Endothelial cell of umbilical vein (primary cell): ENCODE measurements at regions not wholly inside any gene's neighbourhood (a gene's known extent, or its start where the extent isn't known, plus 50 kb on each side); places are given as distances from the start of the nearest gene placed in this dataset.

Source experiments
- BruUV-seq: library from RNA; stranded (reverse); fragments of 400-500 nt; replicated peaks from 2 replicates; lab custom pipeline; 2021; lab: Mats Ljungman, UMichigan
- CTCF ChIA-PET: fragments of 300-600, 350-600 bp; sonication (Branson Sonifier 250); formaldehyde crosslinking; loops from one replicate; lab custom pipeline; 2021; ENCODE audit warnings: antibody characterized with exemption, inconsistent platforms; lab: Charles Lee
- POLR2A ChIA-PET: fragments of 300-600, 350-600 bp; sonication (Branson Sonifier 250); formaldehyde crosslinking; loops from one replicate; lab custom pipeline; 2021; ENCODE audit warnings: antibody characterized with exemption, inconsistent platforms; lab: Charles Lee
- DNase-seq: peaks from one replicate; pipeline ENCODE4 v3.0.0-alpha.2; 2011; ENCODE audit warnings: low read depth, low spot score
- FAIRE-seq: peaks from 2 replicates; lab custom pipeline; 2011; peaks lifted over from hg19 to GRCh38; lab: Jason Lieb, UNC
- H2AFZ ChIP-seq: 2 replicates; pipeline ENCODE4 v1.6.0; 2012; ENCODE audit warnings: low read depth, low read length, control low read depth, inconsistent platforms
- H3K27ac ChIP-seq: 2 replicates; pipeline ENCODE4 v1.5.1; 2011; ENCODE audit warnings: low read depth, mild to moderate bottlenecking, control low read depth, low read length, moderate library complexity; ENCODE audit not compliant: insufficient read depth
- H3K27me3 ChIP-seq, 2 experiments: 2 replicates each; pipeline versions ENCODE4 v1.6.0 to v1.6.1; 2011; ENCODE audit warnings: low read length in 2 of 2, mixed read lengths in 1 of 2; ENCODE audit not compliant: control insufficient read depth in 2 of 2, insufficient read depth in 2 of 2
- H3K36me3 ChIP-seq, 2 experiments: 2 replicates in 1 of 2; 3 replicates in 1 of 2; pipeline ENCODE4 v1.5.1; 2011; ENCODE audit warnings: low read length in 2 of 2, mild to moderate bottlenecking in 1 of 2, moderate library complexity in 1 of 2; ENCODE audit not compliant: control insufficient read depth in 2 of 2, insufficient read depth in 2 of 2; ENCODE audit errors: extremely low read depth in 1 of 2
- H3K4me1 ChIP-seq: 3 replicates; pipeline ENCODE4 v1.5.1; 2011; ENCODE audit warnings: mild to moderate bottlenecking, low read length; ENCODE audit not compliant: control insufficient read depth, insufficient read depth; ENCODE audit errors: extremely low read depth
- H3K4me2 ChIP-seq: 2 replicates; pipeline ENCODE4 v1.6.1; 2011; ENCODE audit warnings: low read length, control low read depth, mixed read lengths; ENCODE audit not compliant: insufficient read depth
- H3K4me3 ChIP-seq, 3 experiments: fragments of 200-600 bp in 1 of 3; sonication (generic), shearing (Covaris generic) in 1 of 3; replicated peaks in 1 of 3; 2 replicates each; pipeline ENCODE4 v1.5.1; 2011 to 2016; ENCODE audit warnings: control low read depth in 3 of 3, low read length in 3 of 3, mild to moderate bottlenecking in 2 of 3, inconsistent platforms in 1 of 3, low read depth in 1 of 3, moderate library complexity in 1 of 3; ENCODE audit not compliant: insufficient read depth in 1 of 3
- H3K79me2 ChIP-seq: 2 replicates; pipeline ENCODE4 v1.6.0; 2012; ENCODE audit warnings: low read length, inconsistent platforms; ENCODE audit not compliant: control insufficient read depth, insufficient read depth
- H3K9ac ChIP-seq: replicated peaks from 2 replicates; pipeline ENCODE3; 2011; ENCODE audit warnings: low read length, control low read depth; ENCODE audit not compliant: insufficient read depth; ENCODE audit errors: extremely low read depth
- H3K9me1 ChIP-seq: replicated peaks from 3 replicates; pipeline ENCODE4 v1.6.0; 2011; ENCODE audit warnings: mild to moderate bottlenecking, low read length; ENCODE audit not compliant: control insufficient read depth, insufficient read depth; ENCODE audit errors: extremely low read depth
- H3K9me3 ChIP-seq: replicated peaks from 2 replicates; pipeline ENCODE4 v1.5.1; 2012; ENCODE audit warnings: low read length, inconsistent platforms; ENCODE audit not compliant: control insufficient read depth, insufficient read depth
- H4K20me1 ChIP-seq: replicated peaks from 2 replicates; pipeline ENCODE3; 2011; ENCODE audit warnings: mild to moderate bottlenecking, low read length; ENCODE audit not compliant: control insufficient read depth, insufficient read depth; ENCODE audit errors: extremely low read depth
- EZH2 ChIP-seq: IDR thresholded peaks from 2 replicates; pipeline ENCODE4 v1.6.1; 2012; ENCODE audit warnings: borderline replicate concordance, low read depth, mild to moderate bottlenecking, moderate library complexity, low read length, inconsistent platforms; ENCODE audit not compliant: severe bottlenecking
- FOS ChIP-seq: IDR thresholded peaks from 2 replicates; pipeline ENCODE4 v1.6.1; 2011; ENCODE audit warnings: mild to moderate bottlenecking, low read length, moderate library complexity, borderline replicate concordance; ENCODE audit not compliant: insufficient read depth
- GATA2 ChIP-seq: IDR thresholded peaks from 2 replicates; pipeline ENCODE4 v1.7.0; 2011; ENCODE audit warnings: low read depth, mild to moderate bottlenecking, moderate library complexity, mixed read lengths, low read length; ENCODE audit not compliant: insufficient read length, insufficient read depth
- JUN ChIP-seq: IDR thresholded peaks from 2 replicates; pipeline ENCODE4 v1.6.1; 2011; ENCODE audit warnings: borderline replicate concordance, low read depth; ENCODE audit not compliant: insufficient read length, insufficient read depth
- MAX ChIP-seq: IDR thresholded peaks from 2 replicates; pipeline ENCODE4 v1.6.1; 2011; ENCODE audit not compliant: insufficient read depth, insufficient read length
- MYC ChIP-seq: IDR thresholded peaks from one replicate; pipeline ENCODE4 v1.6.1; 2011; ENCODE audit warnings: mild to moderate bottlenecking, low read depth, low read length
- POLR2A ChIP-seq: IDR thresholded peaks from 2 replicates; pipeline ENCODE4 v1.6.1; 2012; ENCODE audit warnings: low read depth, mild to moderate bottlenecking, control low read depth, low read length
- POLR2AphosphoS5 ChIP-seq: IDR thresholded peaks from 2 replicates; pipeline ENCODE4 v1.6.1; 2012; ENCODE audit warnings: low read depth, mild to moderate bottlenecking, control low read depth, low read length, moderate library complexity; ENCODE audit not compliant: insufficient read depth
- dilution Hi-C: fragments of 300-500 bp; cut with MboI; formaldehyde crosslinking; loops from one replicate; pipeline ENCODE4 v1.15.0; 2019; ENCODE audit warnings: low sequenced_read_pairs; ENCODE audit not compliant: extremely low pct_ligation_motif_present
- intact Hi-C: fragments of 100-400 bp; cut with micrococcal nuclease; formaldehyde crosslinking; loops from one replicate; pipeline ENCODE4 v1.10.0; 2022
- TF ChIP-seq, protein P1 (sequence below), 2 donors: IDR thresholded peaks; 1 replicate in 1 of 2; 2 replicates in 1 of 2; pipeline ENCODE4 v1.5.1; 2011; ENCODE audit warnings: low read length in 2 of 2, mild to moderate bottlenecking in 2 of 2, moderate library complexity in 2 of 2, control low read depth in 1 of 2, inconsistent platforms in 1 of 2, low read depth in 1 of 2; ENCODE audit not compliant: insufficient read depth in 1 of 2; ENCODE audit errors: extremely low read depth in 1 of 2

- Histone ChIP-seq H3K36me3 (no peaks in the 10 kb centered on the region), H3K9me3 (no peaks in the 10 kb centered on the region), H3K4me2 (no peak overlapping the region), H3K79me2 (no peaks in the 10 kb centered on the region), H3K27me3 (no peaks in the 10 kb centered on the region), H3K4me3 (no peak overlapping the region), H3K9ac (no peak overlapping the region), H4K20me1 (no peaks in the 10 kb centered on the region), H3K9me1 (no peaks in the 10 kb centered on the region), H3K27ac (no peak overlapping the region), H2AFZ (no peak overlapping the region), H3K4me1 (no peaks in the 10 kb centered on the region)
- DNase-seq (no peak), FAIRE-seq (no peak)
- no TSS peak for BruUV-seq
- ChIA-PET CTCF (no interaction called here), POLR2A (no interaction called here)
- intact Hi-C loops, result loop anchor here (2.0 kb wide), 1 partner anchor 270 kb away; no protein-coding TSS in a partner anchor
- dilution Hi-C loops, result no loop called here
- TF ChIP-seq, protein P1, sequence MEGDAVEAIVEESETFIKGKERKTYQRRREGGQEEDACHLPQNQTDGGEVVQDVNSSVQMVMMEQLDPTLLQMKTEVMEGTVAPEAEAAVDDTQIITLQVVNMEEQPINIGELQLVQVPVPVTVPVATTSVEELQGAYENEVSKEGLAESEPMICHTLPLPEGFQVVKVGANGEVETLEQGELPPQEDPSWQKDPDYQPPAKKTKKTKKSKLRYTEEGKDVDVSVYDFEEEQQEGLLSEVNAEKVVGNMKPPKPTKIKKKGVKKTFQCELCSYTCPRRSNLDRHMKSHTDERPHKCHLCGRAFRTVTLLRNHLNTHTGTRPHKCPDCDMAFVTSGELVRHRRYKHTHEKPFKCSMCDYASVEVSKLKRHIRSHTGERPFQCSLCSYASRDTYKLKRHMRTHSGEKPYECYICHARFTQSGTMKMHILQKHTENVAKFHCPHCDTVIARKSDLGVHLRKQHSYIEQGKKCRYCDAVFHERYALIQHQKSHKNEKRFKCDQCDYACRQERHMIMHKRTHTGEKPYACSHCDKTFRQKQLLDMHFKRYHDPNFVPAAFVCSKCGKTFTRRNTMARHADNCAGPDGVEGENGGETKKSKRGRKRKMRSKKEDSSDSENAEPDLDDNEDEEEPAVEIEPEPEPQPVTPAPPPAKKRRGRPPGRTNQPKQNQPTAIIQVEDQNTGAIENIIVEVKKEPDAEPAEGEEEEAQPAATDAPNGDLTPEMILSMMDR (IDR thresholded peaks at IDR 0.05; ENCODE audit: extremely low read depth in 1 of 2, insufficient read depth in 1 of 2, low read depth in 1 of 2, low read length in 2 of 2), result no peak
- no peak for TF ChIP-seq POLR2AphosphoS5
- no peak for TF ChIP-seq JUN
- TF ChIP-seq MAX, result no peak
- no peak for TF ChIP-seq MYC
- no peak for TF ChIP-seq FOS
- no peak for TF ChIP-seq GATA2
- TF ChIP-seq POLR2A, result no peak
- no peak for TF ChIP-seq EZH2
These were observed 233.2 kb downstream of the RBM19 start for GRCh38 chr12:113732916-113733315.
